ENCODE measurements at regions not wholly inside any gene's neighbourhood (a gene's known extent, or its start where the extent isn't known, plus 50 kb on each side); places are given as distances from the start of the nearest gene placed in this dataset.

- no peak for TF ChIP-seq CTCF (IDR thresholded peaks at IDR 0.05)
These were observed 287.8 kb downstream of the FAM43A start for GRCh38 chr3:194973366-194974000.

- TF ChIP-seq CTCF (IDR thresholded peaks at IDR 0.05): no peak
These were observed 288.9 kb downstream of the FAM43A start for GRCh38 chr3:194974468-194975135.

- TF ChIP-seq CTCF (IDR thresholded peaks at IDR 0.05): no peak
These were observed 290.4 kb downstream of the FAM43A start for GRCh38 chr3:194976049-194976451.

- no peak for TF ChIP-seq CTCF (IDR thresholded peaks at IDR 0.05)
These were observed 291.2 kb downstream of the FAM43A start for GRCh38 chr3:194976874-194977273.

GRCh38 chr3:194977356-194977755, 291.7 kb downstream of the FAM43A start:
- no peak for TF ChIP-seq CTCF (IDR thresholded peaks at IDR 0.05)

- no peak for TF ChIP-seq CTCF (IDR thresholded peaks at IDR 0.05)
These were observed 291.8 kb downstream of the XXYLT1 start for GRCh38 chr3:194979173-194979572.

- TF ChIP-seq CTCF (IDR thresholded peaks at IDR 0.05): no peak
These were observed 288.5 kb downstream of the XXYLT1 start for GRCh38 chr3:194982472-194982871.
